PC-9 (cell line): ENCODE measurements at regions not wholly inside any gene's neighbourhood (a gene's known extent, or its start where the extent isn't known, plus 50 kb on each side); places are given as distances from the start of the nearest gene placed in this dataset.

Source experiments
- BruUV-seq: library from RNA; stranded (reverse); fragments of 400-500 nt; replicated peaks from 2 replicates; lab custom pipeline; 2021; lab: Mats Ljungman, UMichigan
- CTCF ChIA-PET: fragments of 300-600 bp; sonication (Branson Sonifier 250); formaldehyde crosslinking; loops from one replicate; lab custom pipeline; 2022; ENCODE audit warnings: antibody characterized with exemption; lab: Charles Lee
- POLR2A ChIA-PET: fragments of 300-600 bp; sonication (Branson Sonifier 250); formaldehyde crosslinking; loops from one replicate; lab custom pipeline; 2022; ENCODE audit warnings: antibody characterized with exemption; ENCODE audit not compliant: unreplicated experiment; lab: Charles Lee
- DNase-seq, 2 experiments: peaks; one replicate each; pipeline versions ENCODE4 v3.0.0 to v3.0.0-alpha.2; 2015 to 2022; ENCODE audit warnings: mixed read lengths in 1 of 2
- H2AFZ ChIP-seq: fragments of 200-600 bp; sonication (generic); 2 replicates; pipeline ENCODE4 v1.8.1; 2017; ENCODE audit warnings: antibody characterized with exemption
- H3F3A ChIP-seq: fragments of 200-600 bp; sonication (generic); 2 replicates; pipeline ENCODE4 v1.8.1; 2017; ENCODE audit warnings: antibody characterized with exemption, mild to moderate bottlenecking, low read depth; ENCODE audit not compliant: insufficient read depth
- H3K27ac ChIP-seq: fragments of 200-600 bp; sonication (generic); 2 replicates; pipeline ENCODE4 v1.6.1; 2016; ENCODE audit warnings: mixed run types
- H3K27me3 ChIP-seq: fragments of 200-600 bp; sonication (generic); 2 replicates; pipeline ENCODE4 v1.6.1; 2016; ENCODE audit warnings: low read depth, mixed run types; ENCODE audit not compliant: insufficient read depth
- H3K36me3 ChIP-seq: fragments of 200-600 bp; sonication (generic); 2 replicates; pipeline ENCODE4 v1.6.1; 2016; ENCODE audit warnings: low read depth, mixed run types
- H3K4me1 ChIP-seq: fragments of 200-600 bp; sonication (generic); replicated peaks from 2 replicates; pipeline ENCODE4 v1.6.1; 2016; ENCODE audit warnings: mixed run types; ENCODE audit not compliant: insufficient read depth
- H3K4me2 ChIP-seq: fragments of 200-600 bp; sonication (generic); 2 replicates; pipeline ENCODE4 v1.6.1; 2017; ENCODE audit warnings: mixed run types
- H3K4me3 ChIP-seq: fragments of 200-600 bp; sonication (generic); 2 replicates; pipeline ENCODE4 v1.6.1; 2016; ENCODE audit warnings: mixed run types
- H3K79me2 ChIP-seq: fragments of 200-600 bp; sonication (generic); 2 replicates; pipeline ENCODE4 v1.6.1; 2017; ENCODE audit warnings: low read depth, mixed run types
- H3K9me2 ChIP-seq: fragments of 200-600 bp; sonication (generic); 2 replicates; pipeline ENCODE4 v1.8.1; 2017; ENCODE audit warnings: mild to moderate bottlenecking; ENCODE audit not compliant: insufficient read depth
- H3K9me3 ChIP-seq: fragments of 200-600 bp; sonication (generic); 2 replicates; pipeline ENCODE4 v1.8.1; 2016; ENCODE audit warnings: low read depth; ENCODE audit not compliant: insufficient read depth
- H4K20me1 ChIP-seq: fragments of 200-600 bp; sonication (generic); 2 replicates; pipeline ENCODE4 v1.8.1; 2017; ENCODE audit not compliant: insufficient read depth
- EZH2 ChIP-seq: fragments of 200-600 bp; sonication (generic); IDR thresholded peaks from 2 replicates; pipeline ENCODE4 v1.8.0; 2017; ENCODE audit warnings: antibody characterized with exemption, low read depth
- intact Hi-C: fragments of 100-400 bp; cut with micrococcal nuclease; formaldehyde crosslinking; loops from one replicate; pipeline ENCODE4 v1.10.0; 2022; ENCODE audit not compliant: unreplicated experiment
- TF ChIP-seq, protein P1 (sequence below): fragments of 200-600 bp; sonication (generic); conservative IDR thresholded peaks from 2 replicates; pipeline ENCODE4 v1.6.1; 2017; ENCODE audit warnings: mixed run types, antibody characterized with exemption, mild to moderate bottlenecking, moderate library complexity

DNA sequence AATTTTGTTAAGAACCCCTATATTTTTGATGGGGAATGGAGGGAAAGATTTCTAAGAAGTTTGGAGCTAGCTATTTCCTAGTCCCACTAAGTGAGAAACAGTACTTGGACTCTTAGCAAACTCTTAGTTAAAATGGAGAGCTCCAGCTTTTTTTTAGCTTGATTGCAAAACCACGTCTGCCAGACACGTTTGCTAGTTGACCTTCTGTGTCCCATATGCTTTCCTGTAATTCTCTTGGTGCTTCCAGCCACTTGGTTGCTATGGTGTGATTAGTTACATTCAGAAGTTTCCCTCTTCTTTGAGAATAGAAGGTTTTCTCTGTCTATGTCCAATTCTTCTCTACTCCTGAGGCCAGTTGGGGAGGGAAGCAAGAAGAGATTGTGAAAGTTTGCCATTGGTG, 417.0 kb upstream of the TLE4 start:
- Histone ChIP-seq H3F3A (no peaks in the 10 kb centered on the region), H3K9me3 (no peaks in the 10 kb centered on the region), H3K4me1 (no peaks in the 10 kb centered on the region), H3K27ac (no peak overlapping the region), H3K36me3 (no peaks in the 10 kb centered on the region), H3K27me3 (no peaks in the 10 kb centered on the region), H3K4me3 (no peak overlapping the region), H3K79me2 (no peaks in the 10 kb centered on the region), H3K4me2 (no peak overlapping the region), H2AFZ (no peak overlapping the region), H3K9me2 (no peaks in the 10 kb centered on the region), H4K20me1 (no peaks in the 10 kb centered on the region)
- DNase-seq: no peak
- intact Hi-C loops: no loop called here
- BruUV-seq: no TSS peak
- TF ChIP-seq EZH2: no peak
- TF ChIP-seq, protein P1, sequence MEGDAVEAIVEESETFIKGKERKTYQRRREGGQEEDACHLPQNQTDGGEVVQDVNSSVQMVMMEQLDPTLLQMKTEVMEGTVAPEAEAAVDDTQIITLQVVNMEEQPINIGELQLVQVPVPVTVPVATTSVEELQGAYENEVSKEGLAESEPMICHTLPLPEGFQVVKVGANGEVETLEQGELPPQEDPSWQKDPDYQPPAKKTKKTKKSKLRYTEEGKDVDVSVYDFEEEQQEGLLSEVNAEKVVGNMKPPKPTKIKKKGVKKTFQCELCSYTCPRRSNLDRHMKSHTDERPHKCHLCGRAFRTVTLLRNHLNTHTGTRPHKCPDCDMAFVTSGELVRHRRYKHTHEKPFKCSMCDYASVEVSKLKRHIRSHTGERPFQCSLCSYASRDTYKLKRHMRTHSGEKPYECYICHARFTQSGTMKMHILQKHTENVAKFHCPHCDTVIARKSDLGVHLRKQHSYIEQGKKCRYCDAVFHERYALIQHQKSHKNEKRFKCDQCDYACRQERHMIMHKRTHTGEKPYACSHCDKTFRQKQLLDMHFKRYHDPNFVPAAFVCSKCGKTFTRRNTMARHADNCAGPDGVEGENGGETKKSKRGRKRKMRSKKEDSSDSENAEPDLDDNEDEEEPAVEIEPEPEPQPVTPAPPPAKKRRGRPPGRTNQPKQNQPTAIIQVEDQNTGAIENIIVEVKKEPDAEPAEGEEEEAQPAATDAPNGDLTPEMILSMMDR: no peak
- ChIA-PET POLR2A (no interaction called here), CTCF (no interaction called here)

DNA sequence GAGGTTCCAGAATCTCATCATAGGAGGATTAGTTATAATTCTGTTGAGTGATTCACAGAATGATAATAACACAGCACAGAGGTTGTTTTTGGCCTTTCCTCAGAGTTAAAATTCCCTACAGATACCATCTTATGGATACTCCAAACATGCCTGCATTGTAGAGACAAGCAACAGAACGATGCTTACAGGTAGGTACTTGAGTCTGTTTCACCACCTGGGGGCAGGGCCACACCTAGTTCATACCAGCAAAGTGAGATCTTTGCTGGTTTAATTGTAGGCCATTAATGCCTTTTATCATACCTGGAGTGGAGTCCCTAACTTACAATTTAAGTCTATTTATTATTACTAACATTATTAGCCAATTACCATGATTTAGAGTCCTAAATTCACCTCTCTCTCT, 416.5 kb upstream of the TLE4 start:
- no TSS peak for BruUV-seq
- H3K36me3 ChIP-seq: no peaks in the 10 kb centered on the region
- ChIA-PET POLR2A (no interaction called here), CTCF (no interaction called here)
- H3K79me2 ChIP-seq: no peaks in the 10 kb centered on the region
- H3K27ac ChIP-seq: no peak overlapping the region
- no peaks in the 10 kb centered on the region for H4K20me1 ChIP-seq
- no peak overlapping the region for H3K4me2 ChIP-seq
- H3K27me3 ChIP-seq: no peaks in the 10 kb centered on the region
- no peaks in the 10 kb centered on the region for H3K4me1 ChIP-seq
- no peak overlapping the region for H3K4me3 ChIP-seq
- intact Hi-C loops: no loop called here
- no peaks in the 10 kb centered on the region for H3F3A ChIP-seq
- DNase-seq: no peak
- no peak overlapping the region for H2AFZ ChIP-seq
- TF ChIP-seq, protein P1: no peak
- no peak for TF ChIP-seq EZH2
- H3K9me2 ChIP-seq: no peaks in the 10 kb centered on the region
- no peaks in the 10 kb centered on the region for H3K9me3 ChIP-seq

DNA sequence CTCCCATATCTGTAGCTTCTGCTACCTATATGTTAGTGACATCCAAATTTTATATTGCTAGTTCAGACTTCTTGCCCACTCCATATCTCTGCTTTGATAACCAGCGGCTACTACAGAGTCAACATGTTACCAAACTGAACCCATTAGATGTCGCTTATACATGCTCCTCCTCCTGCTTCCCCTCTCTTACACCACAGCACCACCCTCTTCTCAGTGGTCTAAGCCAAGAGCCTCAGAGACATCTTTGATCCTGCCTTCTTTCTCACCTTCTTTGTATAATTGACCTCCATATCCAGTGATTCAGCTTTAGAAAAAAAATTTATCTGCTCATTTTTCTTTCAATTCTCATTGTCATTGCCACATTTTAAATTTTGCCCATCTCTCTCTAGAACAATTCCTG, 408.2 kb upstream of the TLE4 start:
- no peaks in the 10 kb centered on the region for H3K9me3 ChIP-seq
- DNase-seq: no peak
- peaks cover 17% of the 10 kb centered on the region; the same call in 1 of the 2 replicates for H3K27me3 ChIP-seq
- H3K36me3 ChIP-seq: no peaks in the 10 kb centered on the region
- intact Hi-C loops: no loop called here
- TF ChIP-seq, protein P1: no peak
- TF ChIP-seq EZH2: no peak
- no peaks in the 10 kb centered on the region for H3K79me2 ChIP-seq
- no peaks in the 10 kb centered on the region for H3K4me1 ChIP-seq
- no peaks in the 10 kb centered on the region for H3K9me2 ChIP-seq
- ChIA-PET CTCF (no interaction called here), POLR2A (no interaction called here)
- BruUV-seq: no TSS peak
- H4K20me1 ChIP-seq: no peaks in the 10 kb centered on the region
- no peak overlapping the region for H3K4me2 ChIP-seq
- H3K4me3 ChIP-seq: no peak overlapping the region
- H3K27ac ChIP-seq: no peak overlapping the region
- H3F3A ChIP-seq: no peaks in the 10 kb centered on the region
- no peak overlapping the region for H2AFZ ChIP-seq
